GM23338 (cell line): ENCODE measurements at regions not wholly inside any gene's neighbourhood (a gene's known extent, or its start where the extent isn't known, plus 50 kb on each side); places are given as distances from the start of the nearest gene placed in this dataset.

Source experiments
- CTCF ChIP-seq, 2 experiments: fragments of 200-600 bp in 1 of 2; sonication (generic) in 1 of 2; conservative IDR thresholded peaks; 2 replicates each; pipeline versions ENCODE4 v1.5.1 to v1.6.1; 2016 to 2017; ENCODE audit warnings: antibody characterized with exemption in 2 of 2, low read depth in 2 of 2, mild to moderate bottlenecking in 2 of 2, moderate library complexity in 1 of 2
- EZH2 ChIP-seq: fragments of 200-600 bp; sonication (generic); IDR thresholded peaks from one replicate; pipeline ENCODE4 v1.8.0; 2017; ENCODE audit warnings: antibody characterized with exemption, mild to moderate bottlenecking, low read depth; ENCODE audit not compliant: unreplicated experiment
- EZH2phosphoT487 ChIP-seq: fragments of 200-600 bp; sonication (generic); IDR thresholded peaks from one replicate; pipeline ENCODE4 v1.8.1; 2018; ENCODE audit warnings: antibody characterized with exemption; ENCODE audit not compliant: unreplicated experiment
- JUNB ChIP-seq: IDR thresholded peaks from one replicate; pipeline ENCODE4 v1.6.1; 2016; ENCODE audit warnings: antibody characterized with exemption; ENCODE audit not compliant: unreplicated experiment
- POLR2AphosphoS5 ChIP-seq: IDR thresholded peaks from 2 replicates; pipeline ENCODE4 v1.6.1; 2016; ENCODE audit warnings: antibody characterized with exemption, low read depth
- ZNF331 ChIP-seq: fragments of 250-450 bp; sonication (Bioruptor Pico); IDR thresholded peaks from 2 replicates; pipeline ENCODE4 v1.5.0; 2020; ENCODE audit warnings: low read depth, mild to moderate bottlenecking, moderate library complexity

GRCh38 chr6:91376686-91377085, 789.8 kb upstream of the MAP3K7 start:
- TF ChIP-seq JUNB = no peak
- no peak for TF ChIP-seq CTCF (conservative IDR thresholded peaks at IDR 0.05; ENCODE audit: low read depth in 2 of 2)
- no peak for TF ChIP-seq EZH2
- no peak for TF ChIP-seq ZNF331 (CRISPR knock-in tag)
- TF ChIP-seq EZH2phosphoT487 = no peak
- TF ChIP-seq POLR2AphosphoS5 = no peak
